GM23338 (cell line): ENCODE measurements at regions not wholly inside any gene's neighbourhood (a gene's known extent, or its start where the extent isn't known, plus 50 kb on each side); places are given as distances from the start of the nearest gene placed in this dataset.

ENCODE experiments used
- ATAC-seq: fragments of 200-7000 bp; cut with Tn5 transposase; 3 replicates; pipeline ENCODE4 v1.9.1; 2020
- DNase-seq: peaks from one replicate; pipeline ENCODE4 v3.0.0-alpha.2; 2015; ENCODE audit warnings: low spot score
- H2AFZ ChIP-seq: fragments of 200-600 bp; sonication (generic); 2 replicates; pipeline ENCODE4 v1.8.0; 2016; ENCODE audit warnings: antibody characterized with exemption, mild to moderate bottlenecking, moderate library complexity
- H3F3A ChIP-seq: fragments of 200-600 bp; sonication (generic); replicated peaks from 2 replicates; pipeline ENCODE4 v1.8.0; 2017; ENCODE audit warnings: antibody characterized with exemption, mixed run types, low read depth
- H3K27ac ChIP-seq: fragments of 200-600 bp; sonication (generic); 2 replicates; pipeline ENCODE4 v1.6.1; 2016; ENCODE audit warnings: low read depth
- H3K27me3 ChIP-seq: fragments of 200-600 bp; sonication (generic); 2 replicates; pipeline ENCODE4 v1.8.0; 2016; ENCODE audit warnings: mild to moderate bottlenecking, mixed run types, moderate library complexity; ENCODE audit not compliant: insufficient read depth
- H3K36me3 ChIP-seq: fragments of 200-600 bp; sonication (generic); 2 replicates; pipeline ENCODE4 v1.8.0; 2016; ENCODE audit warnings: mild to moderate bottlenecking; ENCODE audit not compliant: insufficient read depth
- H3K4me1 ChIP-seq: fragments of 200-600 bp; sonication (generic); 2 replicates; pipeline ENCODE4 v1.8.0; 2016; ENCODE audit warnings: mild to moderate bottlenecking, moderate library complexity; ENCODE audit not compliant: insufficient read depth
- H3K4me2 ChIP-seq: fragments of 200-600 bp; sonication (generic); 2 replicates; pipeline ENCODE4 v1.7.1; 2017; ENCODE audit warnings: mixed run types
- H3K4me3 ChIP-seq: fragments of 200-600 bp; sonication (generic); 2 replicates; pipeline ENCODE4 v1.6.1; 2016; ENCODE audit warnings: mixed run types
- H3K79me2 ChIP-seq: fragments of 200-600 bp; sonication (generic); replicated peaks from 2 replicates; pipeline ENCODE4 v1.8.0; 2017; ENCODE audit warnings: mild to moderate bottlenecking; ENCODE audit not compliant: insufficient read depth
- H3K9me2 ChIP-seq: fragments of 200-600 bp; sonication (generic); 2 replicates; pipeline ENCODE4 v1.8.0; 2017; ENCODE audit not compliant: insufficient read depth
- H4K20me1 ChIP-seq: fragments of 200-600 bp; sonication (generic); replicated peaks from 2 replicates; pipeline ENCODE4 v1.8.0; 2017; ENCODE audit warnings: mild to moderate bottlenecking; ENCODE audit not compliant: insufficient read depth
- H3K27ac Mint-ChIP-seq: 2 replicates; pipeline ENCODE4 v1.8.0; 2020; ENCODE audit warnings: inconsistent platforms, mild to moderate bottlenecking, moderate library complexity, mixed read lengths
- H3K27me3 Mint-ChIP-seq: 3 replicates; pipeline ENCODE4 v1.8.0; 2022; ENCODE audit warnings: low read depth, mild to moderate bottlenecking, moderate library complexity, mixed read lengths, inconsistent platforms; ENCODE audit not compliant: insufficient read depth, poor library complexity
- H3K36me3 Mint-ChIP-seq: 3 replicates; pipeline ENCODE4 v1.8.0; 2021; ENCODE audit warnings: low read depth, mild to moderate bottlenecking, inconsistent platforms, moderate library complexity, mixed read lengths
- H3K4me1 Mint-ChIP-seq: 3 replicates; pipeline ENCODE4 v1.8.0; 2020; ENCODE audit warnings: mild to moderate bottlenecking, inconsistent platforms, mixed read lengths
- H3K4me3 Mint-ChIP-seq: 3 replicates; pipeline ENCODE4 v1.8.0; 2021; ENCODE audit warnings: moderate library complexity, mild to moderate bottlenecking, inconsistent platforms, mixed read lengths
- H3K9me3 Mint-ChIP-seq: 3 replicates; pipeline ENCODE4 v1.8.0; 2020; ENCODE audit warnings: moderate library complexity, mild to moderate bottlenecking, inconsistent platforms, mixed read lengths
- CREB1 ChIP-seq: fragments of 250-450 bp; sonication (Bioruptor Pico); IDR thresholded peaks from 2 replicates; pipeline ENCODE4 v1.5.0; 2020; ENCODE audit warnings: low read depth, mild to moderate bottlenecking, moderate library complexity
- CTCF ChIP-seq, 2 experiments: fragments of 200-600 bp in 1 of 2; sonication (generic) in 1 of 2; conservative IDR thresholded peaks; 2 replicates each; pipeline versions ENCODE4 v1.5.1 to v1.6.1; 2016 to 2017; ENCODE audit warnings: antibody characterized with exemption in 2 of 2, low read depth in 2 of 2, mild to moderate bottlenecking in 2 of 2, moderate library complexity in 1 of 2
- EZH2phosphoT487 ChIP-seq: fragments of 200-600 bp; sonication (generic); IDR thresholded peaks from one replicate; pipeline ENCODE4 v1.8.1; 2018; ENCODE audit warnings: antibody characterized with exemption; ENCODE audit not compliant: unreplicated experiment
- NANOG ChIP-seq: IDR thresholded peaks from 2 replicates; pipeline ENCODE4 v1.6.1; 2016; ENCODE audit warnings: antibody characterized with exemption, borderline replicate concordance
- POLR2AphosphoS5 ChIP-seq: IDR thresholded peaks from 2 replicates; pipeline ENCODE4 v1.6.1; 2016; ENCODE audit warnings: antibody characterized with exemption, low read depth
- STAT1 ChIP-seq: IDR thresholded peaks from one replicate; pipeline ENCODE4 v1.6.1; 2016; ENCODE audit warnings: antibody characterized with exemption; ENCODE audit not compliant: unreplicated experiment
- ZNF114 ChIP-seq: fragments of 250-450 bp; sonication (Bioruptor Pico); IDR thresholded peaks from 2 replicates; pipeline ENCODE4 v1.5.0; 2020; ENCODE audit warnings: mild to moderate bottlenecking, moderate library complexity
- ZNF331 ChIP-seq: fragments of 250-450 bp; sonication (Bioruptor Pico); IDR thresholded peaks from 2 replicates; pipeline ENCODE4 v1.5.0; 2020; ENCODE audit warnings: low read depth, mild to moderate bottlenecking, moderate library complexity
- TF ChIP-seq, protein P1 (sequence below): fragments of 250-450 bp; sonication (Bioruptor Pico); IDR thresholded peaks from 2 replicates; pipeline ENCODE4 v1.5.0; 2020; ENCODE audit warnings: mild to moderate bottlenecking, moderate library complexity

- TF ChIP-seq CREB1 (CRISPR knock-in tag) (no peak), POLR2AphosphoS5 (no peak), STAT1 (no peak), ZNF331 (no peak)
Measured at GRCh38 chr5:159678657-159679392, 237.5 kb upstream of the ADRA1B start (continued).

- no peaks in the 10 kb centered on the region for H3K27me3 Mint-ChIP-seq
- H3K4me3 ChIP-seq, result no peak overlapping the region
- H3K4me2 ChIP-seq, result no peak overlapping the region
- no peak overlapping the region for H3K27ac ChIP-seq
- TF ChIP-seq, protein P1, sequence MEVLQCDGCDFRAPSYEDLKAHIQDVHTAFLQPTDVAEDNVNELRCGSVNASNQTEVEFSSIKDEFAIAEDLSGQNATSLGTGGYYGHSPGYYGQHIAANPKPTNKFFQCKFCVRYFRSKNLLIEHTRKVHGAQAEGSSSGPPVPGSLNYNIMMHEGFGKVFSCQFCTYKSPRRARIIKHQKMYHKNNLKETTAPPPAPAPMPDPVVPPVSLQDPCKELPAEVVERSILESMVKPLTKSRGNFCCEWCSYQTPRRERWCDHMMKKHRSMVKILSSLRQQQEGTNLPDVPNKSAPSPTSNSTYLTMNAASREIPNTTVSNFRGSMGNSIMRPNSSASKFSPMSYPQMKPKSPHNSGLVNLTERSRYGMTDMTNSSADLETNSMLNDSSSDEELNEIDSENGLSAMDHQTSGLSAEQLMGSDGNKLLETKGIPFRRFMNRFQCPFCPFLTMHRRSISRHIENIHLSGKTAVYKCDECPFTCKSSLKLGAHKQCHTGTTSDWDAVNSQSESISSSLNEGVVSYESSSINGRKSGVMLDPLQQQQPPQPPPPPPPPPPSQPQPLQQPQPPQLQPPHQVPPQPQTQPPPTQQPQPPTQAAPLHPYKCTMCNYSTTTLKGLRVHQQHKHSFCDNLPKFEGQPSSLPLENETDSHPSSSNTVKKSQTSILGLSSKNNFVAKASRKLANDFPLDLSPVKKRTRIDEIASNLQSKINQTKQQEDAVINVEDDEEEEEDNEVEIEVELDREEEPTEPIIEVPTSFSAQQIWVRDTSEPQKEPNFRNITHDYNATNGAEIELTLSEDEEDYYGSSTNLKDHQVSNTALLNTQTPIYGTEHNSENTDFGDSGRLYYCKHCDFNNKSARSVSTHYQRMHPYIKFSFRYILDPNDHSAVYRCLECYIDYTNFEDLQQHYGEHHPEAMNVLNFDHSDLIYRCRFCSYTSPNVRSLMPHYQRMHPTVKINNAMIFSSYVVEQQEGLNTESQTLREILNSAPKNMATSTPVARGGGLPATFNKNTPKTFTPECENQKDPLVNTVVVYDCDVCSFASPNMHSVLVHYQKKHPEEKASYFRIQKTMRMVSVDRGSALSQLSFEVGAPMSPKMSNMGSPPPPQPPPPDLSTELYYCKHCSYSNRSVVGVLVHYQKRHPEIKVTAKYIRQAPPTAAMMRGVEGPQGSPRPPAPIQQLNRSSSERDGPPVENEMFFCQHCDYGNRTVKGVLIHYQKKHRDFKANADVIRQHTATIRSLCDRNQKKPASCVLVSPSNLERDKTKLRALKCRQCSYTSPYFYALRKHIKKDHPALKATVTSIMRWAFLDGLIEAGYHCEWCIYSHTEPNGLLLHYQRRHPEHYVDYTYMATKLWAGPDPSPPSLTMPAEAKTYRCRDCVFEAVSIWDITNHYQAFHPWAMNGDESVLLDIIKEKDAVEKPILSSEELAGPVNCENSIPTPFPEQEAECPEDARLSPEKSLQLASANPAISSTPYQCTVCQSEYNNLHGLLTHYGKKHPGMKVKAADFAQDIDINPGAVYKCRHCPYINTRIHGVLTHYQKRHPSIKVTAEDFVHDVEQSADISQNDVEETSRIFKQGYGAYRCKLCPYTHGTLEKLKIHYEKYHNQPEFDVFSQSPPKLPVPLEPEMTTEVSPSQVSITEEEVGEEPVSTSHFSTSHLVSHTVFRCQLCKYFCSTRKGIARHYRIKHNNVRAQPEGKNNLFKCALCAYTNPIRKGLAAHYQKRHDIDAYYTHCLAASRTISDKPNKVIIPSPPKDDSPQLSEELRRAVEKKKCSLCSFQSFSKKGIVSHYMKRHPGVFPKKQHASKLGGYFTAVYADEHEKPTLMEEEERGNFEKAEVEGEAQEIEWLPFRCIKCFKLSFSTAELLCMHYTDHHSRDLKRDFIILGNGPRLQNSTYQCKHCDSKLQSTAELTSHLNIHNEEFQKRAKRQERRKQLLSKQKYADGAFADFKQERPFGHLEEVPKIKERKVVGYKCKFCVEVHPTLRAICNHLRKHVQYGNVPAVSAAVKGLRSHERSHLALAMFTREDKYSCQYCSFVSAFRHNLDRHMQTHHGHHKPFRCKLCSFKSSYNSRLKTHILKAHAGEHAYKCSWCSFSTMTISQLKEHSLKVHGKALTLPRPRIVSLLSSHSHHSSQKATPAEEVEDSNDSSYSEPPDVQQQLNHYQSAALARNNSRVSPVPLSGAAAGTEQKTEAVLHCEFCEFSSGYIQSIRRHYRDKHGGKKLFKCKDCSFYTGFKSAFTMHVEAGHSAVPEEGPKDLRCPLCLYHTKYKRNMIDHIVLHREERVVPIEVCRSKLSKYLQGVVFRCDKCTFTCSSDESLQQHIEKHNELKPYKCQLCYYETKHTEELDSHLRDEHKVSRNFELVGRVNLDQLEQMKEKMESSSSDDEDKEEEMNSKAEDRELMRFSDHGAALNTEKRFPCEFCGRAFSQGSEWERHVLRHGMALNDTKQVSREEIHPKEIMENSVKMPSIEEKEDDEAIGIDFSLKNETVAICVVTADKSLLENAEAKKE (CRISPR knock-in tag), result no peak
- TF ChIP-seq NANOG (no peak), ZNF114 (CRISPR knock-in tag) (no peak), CREB1 (CRISPR knock-in tag) (no peak), CTCF (conservative IDR thresholded peaks at IDR 0.05; ENCODE audit: low read depth in 2 of 2) (no peak), EZH2phosphoT487 (no peak)
- no peak overlapping the region for H3K4me3 Mint-ChIP-seq
- no peaks in the 10 kb centered on the region for H4K20me1 ChIP-seq
- 0 out of 2 replicates have a peak, but pooled peaks cover 5% of the 10 kb centered on the region for H3K9me2 ChIP-seq
- no peak overlapping the region for H3K27ac Mint-ChIP-seq
- H3K9me3 Mint-ChIP-seq, result peaks cover 46% of the 10 kb centered on the region
- H3K36me3 ChIP-seq, result no peaks in the 10 kb centered on the region
- DNase-seq (peak; percentile 26), ATAC-seq (no peak)
- H3K79me2 ChIP-seq, result no peaks in the 10 kb centered on the region
- H3F3A ChIP-seq, result no peaks in the 10 kb centered on the region
- no peaks in the 10 kb centered on the region for H3K4me1 Mint-ChIP-seq
- H3K4me1 ChIP-seq, result no peaks in the 10 kb centered on the region
- H2AFZ ChIP-seq, result no peak overlapping the region
- H3K27me3 ChIP-seq, result no peaks in the 10 kb centered on the region
- peaks cover 21% of the 10 kb centered on the region for H3K36me3 Mint-ChIP-seq
Measured at GRCh38 chr5:159680095-159680494, 236.2 kb upstream of the ADRA1B start.
